Activated T-cell treated with anti-CD3 and anti-CD28 coated beads, Interleukin-2, amount 50 U/mL, for 4 hours (primary cell): ENCODE measurements at regions not wholly inside any gene's neighbourhood (a gene's known extent, or its start where the extent isn't known, plus 50 kb on each side); places are given as distances from the start of the nearest gene placed in this dataset.

Experiments used
- ATAC-seq, 2 donors: fragments of 200-7000 bp; cut with Tn5 transposase; one replicate each; pipeline ENCODE4 v1.10.0; 2021
- DNase-seq: peaks from one replicate; pipeline ENCODE4 v3.0.0-alpha.2; 2020
- H3K27me3 Mint-ChIP-seq: one replicate; pipeline ENCODE4 v1.8.0; 2021; ENCODE audit warnings: low read depth, mixed read lengths
- H3K36me3 Mint-ChIP-seq: one replicate; pipeline ENCODE4 v1.8.0; 2022; ENCODE audit warnings: mixed read lengths; ENCODE audit not compliant: insufficient read depth
- H3K4me1 Mint-ChIP-seq: one replicate; pipeline ENCODE4 v1.8.0; 2021; ENCODE audit warnings: low read depth, mixed read lengths
- H3K4me3 Mint-ChIP-seq: one replicate; pipeline ENCODE4 v1.8.0; 2021; ENCODE audit warnings: mild to moderate bottlenecking, moderate library complexity, mixed read lengths
- H3K9me3 Mint-ChIP-seq: one replicate; pipeline ENCODE4 v1.8.0; 2021; ENCODE audit warnings: mixed read lengths

DNA sequence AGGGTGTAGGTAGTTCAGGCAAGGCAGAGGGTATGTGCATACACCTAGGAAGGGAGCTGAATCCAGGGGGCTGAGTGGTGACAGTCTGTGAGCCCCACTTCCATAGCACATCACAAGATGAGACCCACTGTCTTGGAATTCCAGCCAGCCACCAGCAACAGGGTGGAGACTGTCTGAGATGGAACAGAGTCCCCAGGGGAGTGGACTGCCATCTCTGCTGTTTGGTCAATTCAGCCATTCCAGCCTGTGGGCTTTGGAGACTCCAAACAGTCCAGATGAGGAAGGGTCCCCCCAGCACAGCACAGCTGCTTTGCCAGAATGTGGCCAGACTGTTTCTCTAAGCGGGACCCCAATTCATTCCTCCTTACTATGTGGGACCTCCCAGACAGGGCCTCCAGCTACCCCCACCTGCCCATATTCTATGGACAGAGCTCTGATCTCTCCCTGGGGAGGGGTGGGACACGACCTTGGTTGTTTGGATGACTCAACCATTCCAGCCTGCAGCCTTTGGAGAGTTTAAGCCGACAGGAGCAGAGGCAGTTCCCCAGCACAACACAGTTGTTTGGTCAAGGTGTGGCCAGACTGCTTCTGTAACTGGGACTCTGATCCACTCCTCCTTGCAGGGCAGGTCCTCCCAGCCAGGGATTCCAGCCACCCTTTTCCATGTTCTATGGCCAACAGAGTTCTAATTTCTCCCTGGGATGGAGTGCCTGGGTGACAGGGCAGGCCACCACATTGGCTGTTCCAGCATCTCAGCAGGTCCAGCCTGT lies 178.0 kb downstream of the RND3 start:
- H3K27me3 Mint-ChIP-seq, result no peaks in the 10 kb centered on the region
- ATAC-seq (no peak), DNase-seq (no peak)
- H3K36me3 Mint-ChIP-seq, result no peaks in the 10 kb centered on the region
- peaks cover 7% of the 10 kb centered on the region for H3K9me3 Mint-ChIP-seq
- H3K4me1 Mint-ChIP-seq, result no peaks in the 10 kb centered on the region
- H3K4me3 Mint-ChIP-seq, result no peak overlapping the region

GRCh38 chr2:150307258-150307657 lies 180.2 kb downstream of the RND3 start:
- H3K4me3 Mint-ChIP-seq, result no peak overlapping the region
- H3K4me1 Mint-ChIP-seq, result no peaks in the 10 kb centered on the region
- ATAC-seq, result no peak
- H3K36me3 Mint-ChIP-seq, result no peaks in the 10 kb centered on the region
- DNase-seq, result no peak
- H3K27me3 Mint-ChIP-seq, result no peaks in the 10 kb centered on the region
- peaks cover 11% of the 10 kb centered on the region for H3K9me3 Mint-ChIP-seq

DNA sequence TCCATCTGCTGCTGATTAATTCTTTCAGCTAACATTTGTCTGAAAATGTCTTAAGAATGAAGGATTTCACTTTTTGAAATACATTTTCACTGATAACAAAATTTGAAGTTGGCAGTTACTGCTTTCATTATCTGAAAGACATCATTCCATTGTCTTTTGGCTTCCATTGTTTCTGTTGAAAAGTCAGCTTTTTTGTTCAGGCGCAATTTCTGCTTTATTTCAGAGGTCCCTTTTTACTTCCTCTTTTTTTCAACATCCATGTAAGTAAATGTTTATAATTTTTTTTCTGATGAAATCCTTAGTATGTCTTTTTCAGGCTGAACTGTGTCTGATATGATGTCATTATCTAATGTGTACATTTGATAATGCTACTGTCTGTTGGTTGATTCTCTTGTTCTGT lies 184.2 kb downstream of the RND3 start:
- no peak for ATAC-seq
- no peaks in the 10 kb centered on the region for H3K27me3 Mint-ChIP-seq
- no peak overlapping the region for H3K4me3 Mint-ChIP-seq
- H3K36me3 Mint-ChIP-seq, result no peaks in the 10 kb centered on the region
- peaks cover 7% of the 10 kb centered on the region for H3K9me3 Mint-ChIP-seq
- DNase-seq, result no peak
- no peaks in the 10 kb centered on the region for H3K4me1 Mint-ChIP-seq

GRCh38 chr2:150298571-150299305 lies 188.7 kb downstream of the RND3 start:
- DNase-seq (no peak), ATAC-seq (no peak)
- H3K36me3 Mint-ChIP-seq, result no peaks in the 10 kb centered on the region
- no peak overlapping the region for H3K4me3 Mint-ChIP-seq
- H3K4me1 Mint-ChIP-seq, result no peaks in the 10 kb centered on the region
- no peaks in the 10 kb centered on the region for H3K27me3 Mint-ChIP-seq
- peaks cover 7% of the 10 kb centered on the region for H3K9me3 Mint-ChIP-seq

DNA sequence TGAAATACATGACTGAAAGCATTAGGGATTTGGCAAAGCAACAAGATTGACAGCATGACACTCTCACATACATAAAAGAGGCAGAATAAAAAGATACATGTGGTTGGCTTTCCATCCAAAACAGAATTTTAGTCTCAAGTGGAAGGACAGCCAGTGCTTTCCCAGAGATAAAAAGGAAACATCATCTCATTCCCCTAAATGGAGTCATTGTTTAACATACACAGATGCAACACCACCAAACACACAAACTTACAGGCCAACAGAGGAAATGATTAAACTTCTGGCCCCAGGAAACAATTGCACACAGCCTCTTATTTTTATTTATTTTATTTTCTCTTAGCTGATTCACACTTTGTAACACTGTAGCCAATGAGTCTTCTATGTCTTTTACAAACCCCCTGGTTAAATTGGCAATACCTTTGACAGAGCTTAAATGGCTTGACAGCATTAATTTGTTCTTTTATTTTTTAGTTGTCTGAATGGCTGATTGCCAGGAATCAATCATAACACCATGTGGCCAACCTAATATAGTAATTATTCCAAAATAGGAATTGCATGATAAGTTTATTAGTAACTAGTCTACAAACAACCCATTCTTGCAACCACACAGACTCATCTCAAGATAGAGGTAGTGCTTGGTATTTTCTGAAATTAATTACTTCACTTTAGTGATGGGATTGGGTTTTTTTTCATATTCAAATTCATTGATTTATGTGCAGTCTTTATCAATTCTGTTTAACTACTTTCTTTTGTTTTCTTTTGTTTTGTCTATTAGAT lies 190.5 kb downstream of the RND3 start:
- H3K4me3 Mint-ChIP-seq, result no peak overlapping the region
- ATAC-seq, result no peak
- no peaks in the 10 kb centered on the region for H3K27me3 Mint-ChIP-seq
- no peak for DNase-seq
- no peaks in the 10 kb centered on the region for H3K4me1 Mint-ChIP-seq
- H3K36me3 Mint-ChIP-seq, result no peaks in the 10 kb centered on the region
- H3K9me3 Mint-ChIP-seq, result no peaks in the 10 kb centered on the region

DNA sequence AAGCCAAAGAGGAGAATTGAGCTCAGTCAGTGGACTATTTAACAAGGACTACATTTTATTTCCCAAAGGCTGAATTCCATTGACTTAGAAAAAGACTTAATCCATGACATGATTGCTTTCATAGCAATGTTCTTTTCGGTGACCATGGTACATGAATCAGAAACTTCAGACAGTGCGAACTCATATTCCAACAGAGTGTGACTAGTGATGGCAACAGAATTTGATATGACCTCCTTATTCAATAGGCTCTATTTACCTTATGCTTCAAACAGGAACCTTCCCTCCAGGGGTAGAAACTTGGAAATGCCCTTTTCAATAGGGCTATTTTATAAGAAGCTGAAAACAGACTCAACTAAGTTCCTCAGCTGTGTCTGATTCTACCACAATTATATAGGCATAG lies 191.9 kb downstream of the RND3 start:
- ATAC-seq (no peak), DNase-seq (no peak)
- Mint-ChIP-seq H3K27me3 (no peaks in the 10 kb centered on the region), H3K4me1 (no peaks in the 10 kb centered on the region), H3K9me3 (no peaks in the 10 kb centered on the region), H3K4me3 (no peak overlapping the region), H3K36me3 (no peaks in the 10 kb centered on the region)

GRCh38 chr2:150293771-150294170 lies 193.7 kb downstream of the RND3 start:
- Mint-ChIP-seq H3K4me3 (no peak overlapping the region), H3K9me3 (no peaks in the 10 kb centered on the region), H3K36me3 (no peaks in the 10 kb centered on the region), H3K4me1 (no peaks in the 10 kb centered on the region), H3K27me3 (no peaks in the 10 kb centered on the region)
- DNase-seq (no peak), ATAC-seq (no peak)

- DNase-seq (no peak), ATAC-seq (no peak)
- Mint-ChIP-seq H3K9me3 (no peaks in the 10 kb centered on the region), H3K36me3 (no peaks in the 10 kb centered on the region), H3K4me3 (no peak overlapping the region), H3K27me3 (no peaks in the 10 kb centered on the region), H3K4me1 (no peaks in the 10 kb centered on the region)
Measured at GRCh38 chr2:150292807-150293206, 194.7 kb downstream of the RND3 start.

GRCh38 chr2:150292192-150292591 lies 195.3 kb downstream of the RND3 start:
- H3K4me1 Mint-ChIP-seq, result no peaks in the 10 kb centered on the region
- ATAC-seq (no peak), DNase-seq (no peak)
- no peak overlapping the region for H3K4me3 Mint-ChIP-seq
- H3K9me3 Mint-ChIP-seq, result no peaks in the 10 kb centered on the region
- H3K27me3 Mint-ChIP-seq, result no peaks in the 10 kb centered on the region
- H3K36me3 Mint-ChIP-seq, result no peaks in the 10 kb centered on the region

DNA sequence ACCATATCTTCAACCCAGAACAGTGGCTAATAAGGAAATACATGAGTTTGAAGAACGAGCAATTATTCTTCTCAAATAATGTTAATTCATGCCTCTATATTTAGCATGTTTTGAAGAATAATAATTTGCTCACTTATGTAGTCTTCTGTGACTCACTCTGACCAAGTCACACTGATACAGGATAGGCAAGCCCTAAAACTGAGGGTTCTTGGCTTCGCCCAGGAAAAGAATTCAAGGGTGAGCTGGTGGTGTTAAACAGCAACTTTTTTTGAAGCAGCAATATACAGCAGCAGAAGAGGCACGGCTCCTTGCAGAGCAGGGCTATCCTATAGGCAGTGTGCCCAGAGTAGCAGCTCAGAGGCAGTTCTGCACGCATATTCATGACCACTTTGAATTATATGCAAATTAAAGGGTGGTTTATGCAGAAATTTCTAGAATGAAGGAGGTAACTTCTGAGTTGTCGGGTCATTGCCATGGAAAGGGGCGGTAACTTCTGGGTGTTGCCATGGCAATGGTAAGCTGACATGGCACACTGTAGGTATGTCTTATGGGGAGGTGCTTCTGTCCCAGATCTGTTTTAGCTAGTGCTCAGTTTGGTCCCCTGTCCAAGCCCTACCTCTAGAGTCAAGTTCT lies 200.6 kb downstream of the RND3 start:
- Mint-ChIP-seq H3K9me3 (no peaks in the 10 kb centered on the region), H3K36me3 (no peaks in the 10 kb centered on the region), H3K4me1 (no peaks in the 10 kb centered on the region), H3K27me3 (no peaks in the 10 kb centered on the region), H3K4me3 (no peak overlapping the region)
- DNase-seq (no peak), ATAC-seq (no peak)

DNA sequence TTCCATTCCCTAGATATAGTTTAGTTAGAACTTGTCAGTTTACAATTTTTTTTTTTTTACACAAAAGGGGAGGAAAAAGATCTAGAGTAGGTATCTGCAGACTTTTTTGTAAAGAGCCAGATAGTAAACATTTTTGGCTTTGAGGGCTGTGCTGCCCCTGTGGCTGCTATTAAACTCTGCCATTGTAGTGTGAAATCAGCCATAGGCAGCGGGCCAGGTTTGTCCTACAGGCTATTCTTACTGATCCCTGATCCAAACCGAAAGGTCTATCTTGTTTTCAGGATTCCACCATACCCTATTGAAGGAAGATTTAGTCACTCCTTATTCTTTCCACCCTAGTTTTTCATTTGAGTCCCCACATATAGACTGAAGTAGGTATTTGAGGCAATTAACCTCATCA lies 203.4 kb downstream of the RND3 start:
- Mint-ChIP-seq H3K4me1 (no peaks in the 10 kb centered on the region), H3K36me3 (no peaks in the 10 kb centered on the region), H3K4me3 (no peak overlapping the region), H3K27me3 (no peaks in the 10 kb centered on the region), H3K9me3 (no peaks in the 10 kb centered on the region)
- ATAC-seq (no peak), DNase-seq (no peak)

- DNase-seq (no peak), ATAC-seq (no peak)
- Mint-ChIP-seq H3K4me3 (no peak overlapping the region), H3K27me3 (no peaks in the 10 kb centered on the region), H3K4me1 (no peaks in the 10 kb centered on the region), H3K36me3 (no peaks in the 10 kb centered on the region), H3K9me3 (peaks cover 4% of the 10 kb centered on the region)
Measured at GRCh38 chr2:150282771-150283371, 204.6 kb downstream of the RND3 start.

GRCh38 chr2:150282357-150282756 lies 205.1 kb downstream of the RND3 start:
- no peak for DNase-seq
- Mint-ChIP-seq H3K27me3 (no peaks in the 10 kb centered on the region), H3K9me3 (peaks cover 7% of the 10 kb centered on the region), H3K4me3 (no peak overlapping the region), H3K4me1 (no peaks in the 10 kb centered on the region), H3K36me3 (no peaks in the 10 kb centered on the region)
- no peak for ATAC-seq

GRCh38 chr2:150280231-150280630 lies 207.2 kb downstream of the RND3 start:
- H3K36me3 Mint-ChIP-seq, result no peaks in the 10 kb centered on the region
- H3K4me3 Mint-ChIP-seq, result no peak overlapping the region
- H3K9me3 Mint-ChIP-seq, result peaks cover 19% of the 10 kb centered on the region
- no peaks in the 10 kb centered on the region for H3K4me1 Mint-ChIP-seq
- no peak for ATAC-seq
- no peak for DNase-seq
- H3K27me3 Mint-ChIP-seq, result no peaks in the 10 kb centered on the region
